Head of caudate nucleus (tissue), 42 donors: ENCODE measurements at regions not wholly inside any gene's neighbourhood (a gene's known extent, or its start where the extent isn't known, plus 50 kb on each side); places are given as distances from the start of the nearest gene placed in this dataset.

Source experiments
- DNase-seq, 42 donors: peaks; one replicate each; pipeline versions ENCODE4 v3.0.0 to v3.0.0-alpha.2; 2020 to 2021; ENCODE audit warnings: mixed read lengths in 7 of 42
- intact Hi-C: fragments of 100-400 bp; cut with DNase I; formaldehyde crosslinking; loops from one replicate; pipeline ENCODE4 v1.15.0; 2022

GRCh38 chr3:19735111-19735510 is 198.9 kb downstream of the EFHB start:
- no peak for DNase-seq
- intact Hi-C loops = no loop called here

GRCh38 chr3:19734453-19734852 is 199.6 kb downstream of the EFHB start:
- no peak for DNase-seq
- intact Hi-C loops = no loop called here

GRCh38 chr3:19725000-19725399 is 209.0 kb downstream of the EFHB start:
- intact Hi-C loops = no loop called here
- DNase-seq = no peak

GRCh38 chr3:19717736-19718135 is 216.3 kb downstream of the EFHB start:
- intact Hi-C loops = no loop called here

GRCh38 chr3:19711160-19711782 is 222.7 kb downstream of the EFHB start:
- intact Hi-C loops = no loop called here
- no peak for DNase-seq

More at GRCh38 chr3:19717736-19718135, 216.3 kb downstream of the EFHB start:
- DNase-seq = no peak

- intact Hi-C loops = no loop called here
- peak in 1 of 42 donors; percentile 30 for DNase-seq
Measured at GRCh38 chr3:19702416-19703078, 231.5 kb downstream of the EFHB start.

- intact Hi-C loops = no loop called here
- DNase-seq = no peak
Measured at GRCh38 chr3:19688767-19689166, 245.2 kb downstream of the EFHB start.

GRCh38 chr3:19668163-19668562 is 265.9 kb downstream of the EFHB start:
- intact Hi-C loops = no loop called here

GRCh38 chr3:19662486-19662885 is 271.5 kb downstream of the EFHB start:
- intact Hi-C loops = no loop called here
- no peak for DNase-seq

More at GRCh38 chr3:19668163-19668562, 265.9 kb downstream of the EFHB start:
- no peak for DNase-seq

GRCh38 chr3:19652336-19652735 is 281.7 kb downstream of the EFHB start:
- intact Hi-C loops = no loop called here
- no peak for DNase-seq

- intact Hi-C loops = no loop called here
- DNase-seq = no peak
Measured at GRCh38 chr3:19645093-19645492, 288.9 kb downstream of the EFHB start.

GRCh38 chr3:19644405-19644804 is 289.6 kb downstream of the EFHB start:
- no peak for DNase-seq
- intact Hi-C loops = no loop called here

GRCh38 chr3:19641408-19641807 is 292.6 kb downstream of the EFHB start:
- intact Hi-C loops = no loop called here

GRCh38 chr3:19632099-19633074 is 301.6 kb downstream of the EFHB start:
- DNase-seq = no peak
- intact Hi-C loops = no loop called here

More at GRCh38 chr3:19641408-19641807, 292.6 kb downstream of the EFHB start:
- DNase-seq = no peak

GRCh38 chr3:19598870-19599269 is 335.1 kb downstream of the EFHB start:
- intact Hi-C loops = no loop called here
- DNase-seq = no peak

GRCh38 chr3:19596408-19596807 is 337.6 kb downstream of the EFHB start:
- intact Hi-C loops = no loop called here
- DNase-seq = no peak

GRCh38 chr3:19595884-19596283 is 338.1 kb downstream of the EFHB start:
- DNase-seq = no peak
- intact Hi-C loops = no loop called here
